ENCODE measurements at regions not wholly inside any gene's neighbourhood (a gene's known extent, or its start where the extent isn't known, plus 50 kb on each side); places are given as distances from the start of the nearest gene placed in this dataset.
"Not testable (repeated sequence)": the region's sequence is repeated elsewhere in the genome, so short reads cannot be mapped to it uniquely, and the experiment has no call there.

DNA sequence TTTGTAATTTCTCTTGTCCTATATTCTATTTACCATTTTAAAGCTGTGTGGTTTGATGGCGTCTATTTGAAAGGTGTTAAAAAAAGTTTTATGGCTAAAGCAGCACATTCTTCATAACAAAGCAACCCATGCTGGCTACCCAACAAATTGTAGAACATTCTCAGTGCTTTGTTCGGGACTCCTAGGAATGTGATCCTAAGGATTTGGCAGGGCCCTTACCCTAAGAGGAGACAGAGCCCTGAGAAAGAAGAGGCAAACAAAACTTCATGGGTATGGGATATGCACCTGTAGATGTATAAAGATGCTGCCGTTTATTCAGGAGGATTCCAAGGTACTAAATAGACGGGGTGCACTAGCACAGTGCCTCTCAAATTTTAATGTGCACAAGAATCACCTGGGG is 370.8 kb upstream of the DIPK2B start:
- no peak for DNase-seq (ENCODE audit: low read depth)

DNA sequence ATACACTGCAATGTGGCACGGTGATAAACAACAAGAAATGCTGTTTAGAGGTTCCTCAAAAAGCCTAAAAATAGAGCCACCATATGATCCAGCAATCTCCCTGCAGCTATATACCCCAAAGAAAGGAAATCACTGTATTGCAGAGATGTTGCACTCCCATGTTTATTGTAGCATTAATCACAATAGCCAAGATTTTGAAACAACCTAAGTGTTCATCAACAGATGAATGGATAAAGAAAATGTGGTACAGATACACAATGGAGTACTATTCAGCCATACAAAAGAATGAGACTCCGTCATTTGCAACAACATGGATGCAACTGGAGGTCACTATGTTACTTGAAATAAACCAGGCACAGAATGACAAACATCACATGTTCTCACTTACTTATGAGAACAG is 365.8 kb upstream of the DIPK2B start:
- no peak for DNase-seq (ENCODE audit: low read depth)

DNA sequence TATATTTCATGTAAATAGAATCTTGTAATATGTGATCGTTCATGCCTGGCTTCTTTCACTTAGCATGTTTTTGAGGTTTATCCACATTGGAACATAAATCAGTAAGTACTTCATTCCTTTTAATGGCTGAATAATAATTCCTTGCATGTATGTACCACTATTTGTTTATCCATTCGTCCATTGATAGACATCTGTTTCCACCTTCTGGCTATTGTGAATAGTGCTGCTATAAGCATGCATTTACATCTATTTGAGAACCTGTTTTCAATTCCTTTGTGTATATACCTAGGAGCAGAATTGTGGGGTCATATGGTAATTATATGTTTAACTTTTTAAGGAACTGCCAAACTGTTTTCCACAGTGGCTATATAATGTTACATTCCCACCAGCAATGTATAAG is 356.7 kb upstream of the DIPK2B start:
- no peak for DNase-seq (ENCODE audit: low read depth)

DNA sequence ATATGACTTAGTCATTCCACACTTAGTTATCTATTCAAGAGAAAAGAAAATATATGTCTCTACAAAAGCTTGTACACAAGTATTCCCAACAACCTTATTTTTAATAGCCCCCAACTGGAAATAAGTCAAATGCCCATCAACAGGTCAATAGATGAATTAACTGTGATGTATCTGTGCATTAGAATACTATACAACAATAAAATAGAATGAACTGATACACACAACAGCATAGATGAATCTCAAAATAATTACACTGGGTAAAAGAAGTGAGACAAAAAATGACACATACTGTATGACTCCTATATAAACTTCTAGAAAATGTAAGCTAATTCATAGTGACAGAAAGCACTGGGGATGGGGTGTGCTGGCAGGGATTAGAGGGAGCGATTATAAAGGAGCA is 354.1 kb upstream of the DIPK2B start:
- DNase-seq (ENCODE audit: low read depth): no peak

DNA sequence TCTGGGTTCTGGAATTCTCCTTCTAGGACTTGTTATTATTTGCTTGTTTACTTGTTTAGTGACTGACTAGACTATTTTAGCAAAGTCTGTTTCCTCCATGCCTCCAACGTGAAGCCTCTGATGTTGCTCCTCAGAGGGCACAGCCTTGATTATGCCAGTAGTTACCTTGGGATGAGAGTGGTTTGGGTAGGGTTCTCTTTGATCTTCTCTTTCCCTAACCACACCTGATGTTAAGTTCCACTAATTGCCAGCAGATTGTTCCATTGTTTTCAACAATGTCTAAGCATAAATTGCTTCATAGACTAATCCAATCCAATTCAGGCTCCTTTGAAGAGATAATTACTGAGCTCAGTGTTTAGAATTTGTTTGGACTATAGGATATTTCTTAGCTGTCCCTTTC is 352.7 kb upstream of the DIPK2B start:
- no peak for DNase-seq (ENCODE audit: low read depth)

DNA sequence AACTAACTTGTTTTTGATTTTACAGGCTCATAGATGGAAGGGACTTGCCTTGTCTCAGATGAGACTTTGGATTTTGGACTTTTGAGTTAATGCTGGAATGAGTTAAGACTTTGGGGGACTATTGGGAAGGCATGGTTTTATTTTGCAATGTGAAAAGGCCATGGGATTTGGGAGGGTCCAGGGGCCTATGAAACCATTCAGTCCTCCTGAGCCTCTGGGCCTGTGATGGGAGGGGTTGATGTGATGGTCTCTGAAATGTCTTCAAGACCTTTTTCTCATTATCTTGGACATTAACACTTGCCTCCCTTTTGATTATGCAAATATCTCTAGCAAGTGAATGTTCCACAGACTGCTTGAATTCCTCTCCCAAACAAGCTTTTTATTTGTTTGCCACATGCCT is 346.0 kb upstream of the DIPK2B start:
- DNase-seq (ENCODE audit: low read depth): not testable (repeated sequence)

DNA sequence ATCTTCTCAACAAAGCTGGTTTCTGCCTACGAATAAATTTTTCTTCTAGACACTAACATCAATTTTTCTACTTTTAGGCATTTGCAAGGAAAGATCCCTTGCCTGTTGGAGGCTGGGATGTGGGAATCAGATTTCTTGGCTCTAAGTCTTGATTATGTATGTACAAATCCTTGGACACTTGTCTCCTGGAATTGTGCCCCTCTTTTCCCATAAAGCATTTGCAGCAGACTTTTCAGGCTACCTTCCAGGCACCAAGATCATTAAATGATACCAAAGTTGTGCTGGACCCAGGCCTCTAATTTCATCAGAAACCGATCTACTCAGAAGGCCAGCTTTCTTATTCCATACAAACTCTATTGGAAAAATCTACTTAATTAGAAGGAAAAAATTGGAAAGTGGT is 339.5 kb upstream of the DIPK2B start:
- no peak for DNase-seq (ENCODE audit: low read depth)

DNA sequence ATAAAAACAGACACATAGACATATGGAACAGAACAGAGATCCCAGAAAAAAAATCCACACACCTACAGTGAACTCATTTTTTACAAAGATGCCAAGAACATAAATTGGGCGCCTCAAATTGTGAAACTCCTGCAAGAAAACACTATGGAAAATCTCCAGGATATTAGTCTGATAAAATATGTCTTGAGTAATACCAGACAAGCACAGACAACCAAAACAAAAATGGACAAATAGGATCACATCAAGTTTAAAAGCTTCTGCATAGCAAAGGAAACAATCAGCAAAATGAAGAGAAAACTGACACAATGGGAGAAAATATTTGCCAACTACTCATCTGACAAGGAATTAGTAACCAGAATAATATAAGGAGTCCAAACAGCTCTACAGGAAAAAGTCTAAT is 337.3 kb upstream of the DIPK2B start:
- DNase-seq (ENCODE audit: low read depth): no peak

DNA sequence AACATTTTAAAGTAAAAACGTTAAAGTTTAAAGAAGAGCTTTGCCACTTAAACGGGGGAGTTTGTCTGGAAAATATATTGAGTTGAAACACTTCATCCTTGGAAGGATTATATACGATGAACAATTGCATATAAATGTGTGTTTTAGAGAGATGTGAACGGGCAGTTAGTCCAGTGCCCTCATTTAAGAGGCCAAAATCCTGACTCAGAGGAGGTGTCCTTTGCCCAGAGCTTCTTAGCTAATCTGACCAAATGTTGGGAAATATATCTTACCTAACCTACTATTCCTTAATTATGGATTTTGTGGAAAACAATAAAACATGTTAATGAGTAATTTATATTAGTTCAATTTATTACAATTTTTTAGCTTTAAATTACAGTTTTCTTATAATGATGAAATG is 327.2 kb upstream of the DIPK2B start:
- DNase-seq (ENCODE audit: low read depth): no peak

DNA sequence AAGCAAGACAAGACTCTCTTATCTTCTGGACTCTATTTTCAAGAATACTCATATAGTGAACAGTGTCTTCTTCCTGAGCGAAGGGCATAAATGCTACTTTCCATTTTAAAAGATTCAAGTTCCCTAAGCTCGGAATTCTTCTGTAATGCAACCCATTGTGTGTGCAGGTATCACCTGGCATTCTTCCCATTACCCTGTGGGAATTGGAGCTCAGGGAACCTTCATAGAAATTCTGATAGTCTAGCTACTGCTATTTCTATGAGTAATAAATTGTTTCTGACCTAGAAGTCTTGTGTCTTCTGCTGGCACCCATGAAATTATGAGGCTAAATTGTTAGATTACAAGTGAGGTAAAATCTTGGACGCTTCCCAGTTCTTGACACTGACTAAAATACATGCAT is 324.1 kb upstream of the DIPK2B start:
- no peak for DNase-seq (ENCODE audit: low read depth)

DNA sequence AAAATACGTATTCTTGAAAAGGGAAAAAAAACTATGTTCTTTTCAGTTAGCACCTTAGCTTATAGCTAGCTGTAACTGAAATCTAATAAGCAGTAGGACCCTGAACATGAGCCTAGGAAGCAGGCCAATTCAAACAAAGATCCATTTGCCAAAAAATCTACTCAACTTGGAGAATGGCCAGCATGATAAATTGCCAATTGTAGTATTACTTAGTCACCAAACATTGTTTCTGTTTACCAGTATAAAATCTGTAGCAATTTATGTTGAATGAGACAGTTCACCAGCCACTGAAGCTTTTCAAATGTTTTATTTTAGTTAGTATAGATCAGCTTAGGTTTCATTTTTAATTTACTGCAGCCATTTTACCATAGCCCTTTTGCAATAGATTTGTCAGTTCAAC is 323.6 kb upstream of the DIPK2B start:
- DNase-seq (ENCODE audit: low read depth): no peak

DNA sequence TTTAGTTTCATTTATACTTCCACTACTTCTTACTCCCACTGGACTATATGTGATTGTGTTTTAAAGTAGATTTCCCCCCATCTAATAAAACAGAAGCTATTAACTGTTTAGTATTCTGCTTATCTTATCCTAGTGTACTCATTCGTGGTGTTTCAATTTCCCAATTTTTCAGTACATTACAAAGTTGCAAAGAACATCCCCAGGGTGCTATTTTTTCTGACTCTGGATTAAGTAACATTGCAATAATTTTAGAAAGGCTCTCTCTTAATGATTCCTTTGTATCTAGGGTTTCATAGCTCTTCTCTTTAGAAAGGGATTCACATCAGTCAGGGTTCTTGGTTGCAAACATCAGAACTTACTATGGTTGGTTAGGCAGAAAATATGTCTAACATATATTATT is 317.9 kb upstream of the DIPK2B start:
- DNase-seq (ENCODE audit: low read depth): no peak

DNA sequence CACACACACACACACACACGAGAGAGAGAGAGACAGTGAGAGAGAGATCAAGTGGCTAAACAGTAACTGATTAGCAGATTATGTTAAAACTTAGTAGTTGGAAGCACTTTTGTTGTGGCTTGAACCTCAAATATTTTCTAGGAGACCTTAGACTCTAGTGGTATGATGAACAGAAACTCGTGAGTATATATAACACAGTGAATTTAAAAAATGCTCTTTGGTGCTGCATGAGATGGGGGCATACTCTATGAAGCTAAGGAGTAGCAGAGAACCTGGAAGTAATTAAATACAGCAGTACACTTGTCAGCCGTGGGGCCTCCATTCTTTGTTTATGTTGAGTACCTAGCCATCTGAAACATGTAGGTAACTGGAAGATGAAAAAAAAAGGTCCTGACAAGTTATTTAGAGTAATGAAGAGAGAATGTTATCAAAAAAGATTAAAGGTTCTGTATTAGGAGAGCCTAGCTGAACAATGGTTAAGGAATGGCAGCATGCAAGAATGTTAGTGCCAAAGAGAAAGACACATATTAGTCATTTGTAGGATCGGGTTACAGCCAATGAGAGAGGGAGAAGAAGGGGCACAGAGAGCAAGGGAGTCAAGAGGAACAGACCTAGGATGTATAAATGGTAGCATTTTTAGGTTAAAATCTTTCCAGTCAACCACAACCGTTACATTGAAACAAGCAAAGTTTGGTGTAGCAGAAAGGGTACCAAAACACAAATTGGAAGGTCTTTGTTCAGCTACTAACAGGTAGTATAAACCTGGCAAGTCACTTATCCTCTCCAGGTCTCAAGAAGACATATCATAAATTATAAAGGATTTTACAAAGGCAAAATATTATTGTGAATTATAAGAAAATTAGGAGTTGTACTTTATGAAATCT is 316.7 kb upstream of the DIPK2B start:
- DNase-seq (ENCODE audit: low read depth): peak; percentile 69

DNA sequence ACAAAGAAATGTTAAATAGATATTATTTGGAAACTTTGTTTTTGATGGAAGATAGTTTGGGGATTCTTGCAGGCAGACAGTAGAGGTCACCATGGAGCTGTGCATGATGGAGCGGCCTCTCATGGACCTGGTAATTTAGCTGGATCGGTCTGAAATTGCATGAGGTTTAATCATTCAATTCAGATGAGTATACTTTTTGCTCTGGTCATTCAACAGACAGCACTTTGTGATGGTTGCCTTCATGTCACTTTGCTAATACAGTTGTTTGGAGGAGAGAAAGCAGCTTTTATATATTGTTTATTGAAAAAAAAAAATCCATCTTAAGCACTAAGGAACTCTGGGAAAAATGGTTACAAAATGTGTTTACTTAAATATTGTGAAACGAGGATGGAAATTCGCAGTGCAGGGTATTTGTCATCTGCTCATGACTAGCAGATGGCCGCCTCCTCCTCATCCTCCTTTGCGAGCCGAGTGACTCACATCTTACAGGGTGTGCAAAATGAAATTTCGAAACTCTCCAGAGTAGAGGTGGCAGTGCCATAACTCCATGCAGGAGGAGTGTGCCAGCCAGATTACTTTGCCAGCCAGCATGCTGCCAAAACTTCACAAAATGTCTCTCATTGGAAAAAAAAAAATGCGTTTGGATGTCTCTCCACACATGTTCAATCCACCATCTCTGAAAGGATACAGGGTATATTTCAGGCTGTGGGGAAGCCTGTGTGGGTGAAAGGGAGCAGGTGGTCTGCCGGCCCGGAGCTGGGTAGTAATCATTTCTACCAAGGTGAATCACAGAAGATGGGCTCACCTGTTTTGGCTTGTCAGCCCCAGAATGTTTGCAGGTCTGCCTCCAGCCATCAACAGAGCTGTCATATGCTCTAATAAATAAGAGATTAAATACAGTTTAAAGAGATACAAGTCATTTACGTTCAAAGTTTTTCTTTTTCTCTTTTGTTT is 314.9 kb upstream of the DIPK2B start:
- peak; percentile 86 for DNase-seq (ENCODE audit: low read depth)

DNA sequence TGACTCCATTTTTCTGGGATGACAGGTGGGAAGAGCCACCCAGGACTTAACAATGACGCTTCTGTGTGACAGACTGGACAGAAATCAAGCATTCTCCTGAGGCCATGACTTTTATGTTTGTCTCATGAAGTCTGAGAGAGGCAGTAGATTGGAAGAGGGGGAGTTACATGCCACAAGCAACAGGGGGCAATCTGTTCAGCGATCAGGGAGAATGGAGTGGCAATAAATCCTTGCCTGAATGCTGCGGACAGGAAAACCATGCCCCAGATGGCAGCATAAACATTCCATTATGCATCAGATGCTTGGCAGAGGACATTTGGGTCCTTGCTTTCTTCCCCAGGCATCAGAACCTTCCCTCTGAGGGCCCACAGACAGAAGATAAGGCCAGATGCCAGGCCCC is 312.4 kb upstream of the DIPK2B start:
- DNase-seq (ENCODE audit: low read depth): no peak

DNA sequence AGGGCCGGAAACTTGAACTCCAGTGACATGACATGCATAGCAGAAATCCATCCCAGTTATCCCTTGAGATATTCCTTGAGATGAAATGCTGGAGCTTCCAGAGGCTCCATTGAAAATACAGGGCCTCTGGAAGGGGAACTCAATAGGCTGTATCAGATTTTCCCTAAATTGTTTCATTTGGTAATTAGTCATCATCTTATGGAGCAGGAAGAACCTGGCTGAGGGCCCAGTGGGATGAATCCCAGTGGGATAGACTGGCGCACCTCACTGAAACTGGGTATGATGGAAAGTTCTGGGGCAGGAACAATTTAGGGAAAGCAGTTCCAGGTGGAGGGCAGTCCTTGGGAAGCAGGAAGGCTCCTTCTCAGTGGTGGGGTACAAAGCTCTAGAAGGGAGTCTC is 307.8 kb upstream of the DIPK2B start:
- no peak for DNase-seq (ENCODE audit: low read depth)

DNA sequence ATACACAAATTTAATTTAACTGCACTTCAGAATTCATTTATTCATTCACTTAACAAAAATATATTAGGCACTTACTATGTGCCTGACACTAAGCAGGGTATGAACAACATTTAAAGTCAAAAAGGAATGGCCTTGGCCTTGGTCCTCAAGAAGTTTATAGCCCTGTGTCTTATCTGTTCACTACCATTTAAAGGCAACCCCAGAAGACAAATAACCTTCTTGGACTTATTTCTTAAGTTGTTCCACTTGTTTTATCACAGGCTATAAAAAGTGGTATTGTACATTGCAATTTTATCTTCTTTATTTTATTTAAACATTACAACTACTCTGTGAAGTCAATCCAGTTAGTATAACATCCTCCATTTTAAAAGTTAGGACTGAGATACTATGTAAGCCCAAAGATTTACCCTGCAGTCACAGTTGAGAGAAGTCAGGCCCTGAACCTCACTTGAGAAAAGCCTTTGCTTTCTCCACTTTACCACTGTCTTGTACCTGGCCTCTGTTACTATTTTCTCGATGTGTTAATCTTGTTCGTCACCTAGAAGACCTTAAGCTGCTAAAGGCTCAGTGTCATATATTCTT is 305.6 kb upstream of the DIPK2B start:
- no peak for DNase-seq (ENCODE audit: low read depth)

DNA sequence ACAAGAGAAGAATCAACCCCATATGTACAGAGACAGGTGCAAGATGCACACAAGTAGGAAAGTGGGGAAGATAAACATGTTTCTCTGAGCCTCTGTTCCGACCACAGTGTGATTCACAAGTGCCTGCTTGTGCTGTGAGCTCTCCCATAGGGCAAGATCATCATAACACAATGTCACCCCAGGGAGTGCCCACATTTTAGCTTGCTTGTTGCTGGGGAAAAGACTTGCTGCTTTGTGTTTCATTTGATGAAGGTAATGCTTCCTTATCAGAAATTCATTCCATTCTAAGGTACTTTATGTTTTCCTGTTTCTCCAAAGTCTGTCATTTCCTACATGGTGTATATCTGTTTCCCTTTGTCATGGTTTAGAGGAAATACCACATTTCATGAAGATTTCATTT is 304.5 kb upstream of the DIPK2B start:
- no peak for DNase-seq (ENCODE audit: low read depth)

DNA sequence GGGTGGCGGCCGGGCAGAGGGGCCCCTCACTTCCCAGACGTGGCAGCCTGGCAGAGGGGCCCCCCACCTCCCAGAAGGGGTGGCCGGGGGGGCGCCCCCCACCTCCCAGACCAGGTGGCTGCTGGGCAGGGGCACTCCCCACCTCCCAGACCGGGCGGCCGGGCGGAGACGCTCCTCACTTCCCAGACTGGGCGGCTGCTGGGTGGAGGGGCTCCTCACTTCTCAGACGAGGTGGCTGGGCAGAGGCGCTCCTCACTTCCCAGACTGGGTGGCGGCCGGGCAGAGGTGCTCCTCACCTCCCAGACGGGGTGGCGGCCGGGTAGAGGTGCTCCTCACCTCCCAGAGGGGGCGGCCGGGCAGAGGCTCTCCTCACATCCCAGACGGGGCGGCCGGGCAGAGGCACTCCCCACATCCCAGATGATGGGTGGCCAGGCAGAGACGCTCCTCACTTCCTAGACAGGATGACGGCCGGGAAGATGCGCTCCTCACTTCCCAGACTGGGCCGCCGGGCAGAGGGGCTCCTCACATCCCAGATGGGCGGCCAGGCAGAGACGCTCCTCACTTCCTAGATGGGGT is 303.2 kb upstream of the DIPK2B start:
- DNase-seq (ENCODE audit: low read depth): not testable (repeated sequence)

DNA sequence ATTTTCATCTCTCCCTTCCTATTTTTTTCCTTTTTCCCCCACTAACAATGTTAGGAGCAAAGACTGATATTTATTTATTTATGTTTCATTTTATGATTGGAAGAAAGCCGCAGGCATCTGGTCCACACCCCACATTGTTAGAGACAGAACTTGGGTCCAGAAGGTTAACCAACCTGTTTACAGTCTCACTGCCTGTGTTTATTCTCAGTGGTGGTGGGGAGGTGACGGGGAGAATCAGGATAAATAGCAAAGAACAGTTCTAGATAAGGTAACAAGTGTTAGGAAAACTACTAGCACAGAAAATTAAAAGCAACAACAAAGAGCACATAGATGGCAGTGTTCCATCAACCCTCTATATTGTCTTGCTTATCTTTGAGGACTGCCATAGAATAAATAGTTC is 301.7 kb upstream of the DIPK2B start:
- no peak for DNase-seq (ENCODE audit: low read depth)

DNA sequence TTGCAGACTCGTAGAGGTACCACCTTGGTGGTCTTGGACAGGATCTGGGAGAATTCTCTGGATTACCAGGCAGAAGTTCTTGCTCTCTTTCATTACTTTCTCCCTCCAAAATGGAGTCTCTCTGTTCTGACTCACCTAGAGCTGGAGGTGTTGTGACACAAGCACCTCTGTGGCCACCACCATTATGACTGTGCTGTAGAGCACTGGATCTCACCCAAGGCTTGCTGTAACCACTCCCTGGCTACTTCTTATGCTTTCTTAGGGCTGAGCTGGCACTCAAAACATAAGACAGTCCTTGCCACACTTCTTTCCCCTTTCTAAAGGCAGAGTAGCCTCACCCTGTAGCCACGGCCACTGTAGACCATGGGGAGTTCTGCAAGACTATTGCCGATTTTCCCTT is 296.6 kb upstream of the DIPK2B start:
- DNase-seq (ENCODE audit: low read depth): no peak

DNA sequence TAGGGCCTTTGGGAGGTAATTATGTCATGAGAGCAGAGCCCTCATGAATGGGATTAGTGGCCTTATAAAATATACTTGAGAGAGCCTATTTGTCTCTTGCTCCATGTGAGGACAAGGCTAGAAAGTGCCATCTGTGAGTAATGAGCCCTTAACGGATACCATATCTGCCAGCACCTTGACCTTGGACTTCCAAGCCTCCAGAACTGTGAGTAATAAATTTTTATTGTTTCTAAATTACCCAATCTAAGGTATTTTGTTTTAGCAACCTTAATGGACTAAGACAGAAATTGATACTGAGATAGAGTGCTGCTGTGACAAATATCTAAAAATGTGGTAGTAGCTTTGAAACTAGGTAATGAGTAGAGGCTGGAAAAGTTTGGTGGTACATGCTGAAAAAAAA is 285.0 kb upstream of the DIPK2B start:
- DNase-seq (ENCODE audit: low read depth): no peak

Data from HS-5 (cell line).